HUES64 (cell line): ENCODE measurements at regions not wholly inside any gene's neighbourhood (a gene's known extent, or its start where the extent isn't known, plus 50 kb on each side); places are given as distances from the start of the nearest gene placed in this dataset.

ENCODE experiments used
- H3K27ac ChIP-seq: 2 replicates; pipeline ENCODE4 v1.7.0; 2013; ENCODE audit warnings: low read depth, low read length, inconsistent platforms
- H3K27me3 ChIP-seq: 2 replicates; pipeline ENCODE4 v1.6.1; 2013; ENCODE audit warnings: mild to moderate bottlenecking, low read length; ENCODE audit not compliant: insufficient read depth
- H3K36me3 ChIP-seq: 2 replicates; pipeline ENCODE4 v1.6.1; 2013; ENCODE audit warnings: mild to moderate bottlenecking, low read length; ENCODE audit not compliant: insufficient read depth
- H3K4me1 ChIP-seq: 2 replicates; pipeline ENCODE4 v1.6.1; 2013; ENCODE audit warnings: mild to moderate bottlenecking, low read length, moderate library complexity; ENCODE audit not compliant: insufficient read depth
- H3K4me3 ChIP-seq: 2 replicates; pipeline ENCODE4 v1.5.1; 2013; ENCODE audit warnings: mild to moderate bottlenecking, low read length, moderate library complexity
- H3K9ac ChIP-seq: 2 replicates; pipeline ENCODE4 v1.6.1; 2013; ENCODE audit warnings: mild to moderate bottlenecking, low read depth, low read length
- H3K9me3 ChIP-seq: 2 replicates; pipeline ENCODE4 v1.6.1; 2013; ENCODE audit warnings: low read depth, low read length; ENCODE audit not compliant: insufficient read depth
- WGBS: fragments of 150-250, 120-280 bp; methylation state at CpG from one replicate; pipeline ENCODE4 v1.1.7; 2013; ENCODE audit warnings: missing lambda C conversion rate; 5-methylcytosine and 5-hydroxymethylcytosine counted together

- Histone ChIP-seq H3K27ac (no peak overlapping the region), H3K9ac (no peak overlapping the region), H3K36me3 (no peaks in the 10 kb centered on the region), H3K4me3 (no peak overlapping the region), H3K9me3 (no peaks in the 10 kb centered on the region), H3K27me3 (no peaks in the 10 kb centered on the region), H3K4me1 (no peaks in the 10 kb centered on the region)
- WGBS: 88% methylated on average over 2 of the region's 2 CpGs
These were observed 728.8 kb downstream of the RPS29 start for GRCh38 chr14:48857366-48857765.

GRCh38 chr14:48853159-48853558 is 733.0 kb downstream of the RPS29 start:
- no peaks in the 10 kb centered on the region for H3K4me1 ChIP-seq
- no peak overlapping the region for H3K9ac ChIP-seq
- 92% methylated on average over 4 of the region's 5 CpGs for WGBS
- no peak overlapping the region for H3K27ac ChIP-seq
- H3K36me3 ChIP-seq: no peaks in the 10 kb centered on the region
- H3K4me3 ChIP-seq: no peak overlapping the region
- no peaks in the 10 kb centered on the region for H3K27me3 ChIP-seq
- H3K9me3 ChIP-seq: no peaks in the 10 kb centered on the region

GRCh38 chr14:48849741-48850322 is 736.3 kb downstream of the RPS29 start:
- no peak overlapping the region for H3K27ac ChIP-seq
- H3K27me3 ChIP-seq: no peaks in the 10 kb centered on the region
- no peaks in the 10 kb centered on the region for H3K9me3 ChIP-seq
- H3K36me3 ChIP-seq: no peaks in the 10 kb centered on the region
- no CpG with 5 or more reads among the region's 2 CpGs for WGBS
- H3K4me3 ChIP-seq: no peak overlapping the region
- no peak overlapping the region for H3K9ac ChIP-seq
- H3K4me1 ChIP-seq: no peaks in the 10 kb centered on the region

- H3K27me3 ChIP-seq: no peaks in the 10 kb centered on the region
- no peaks in the 10 kb centered on the region for H3K9me3 ChIP-seq
- no peak overlapping the region for H3K9ac ChIP-seq
- WGBS: 92% methylated on average over 1 of the region's 2 CpGs
- no peak overlapping the region for H3K4me3 ChIP-seq
- H3K4me1 ChIP-seq: no peaks in the 10 kb centered on the region
- no peak overlapping the region for H3K27ac ChIP-seq
- no peaks in the 10 kb centered on the region for H3K36me3 ChIP-seq
These were observed 743.4 kb downstream of the RPS29 start for GRCh38 chr14:48842785-48843184.

- H3K36me3 ChIP-seq: no peaks in the 10 kb centered on the region
- H3K9me3 ChIP-seq: no peaks in the 10 kb centered on the region
- H3K4me1 ChIP-seq: no peaks in the 10 kb centered on the region
- H3K9ac ChIP-seq: no peak overlapping the region
- H3K4me3 ChIP-seq: no peak overlapping the region
- WGBS: 92% methylated on average over 3 of the region's 3 CpGs
- no peak overlapping the region for H3K27ac ChIP-seq
- no peaks in the 10 kb centered on the region for H3K27me3 ChIP-seq
These were observed 760.1 kb downstream of the RPS29 start for GRCh38 chr14:48826058-48826457.

GRCh38 chr14:48814562-48814961 is 771.6 kb downstream of the RPS29 start:
- no peak overlapping the region for H3K4me3 ChIP-seq
- no peaks in the 10 kb centered on the region for H3K9me3 ChIP-seq
- 100% methylated on average over 2 of the region's 2 CpGs for WGBS
- H3K4me1 ChIP-seq: no peaks in the 10 kb centered on the region
- no peak overlapping the region for H3K27ac ChIP-seq
- no peaks in the 10 kb centered on the region for H3K36me3 ChIP-seq
- H3K27me3 ChIP-seq: peaks cover 26% of the 10 kb centered on the region
- no peak overlapping the region for H3K9ac ChIP-seq

- no peak overlapping the region for H3K4me3 ChIP-seq
- no peaks in the 10 kb centered on the region for H3K36me3 ChIP-seq
- H3K4me1 ChIP-seq: peaks cover 6% of the 10 kb centered on the region; the same call in 1 of the 2 replicates
- H3K27me3 ChIP-seq: peaks cover 88% of the 10 kb centered on the region
- H3K27ac ChIP-seq: no peak overlapping the region
- WGBS: 35% methylated on average over 14 of the region's 14 CpGs
- no peaks in the 10 kb centered on the region for H3K9me3 ChIP-seq
- H3K9ac ChIP-seq: no peak overlapping the region
These were observed 780.9 kb downstream of the RPS29 start for GRCh38 chr14:48805315-48805714.

- H3K27me3 ChIP-seq: no peaks in the 10 kb centered on the region
- H3K9me3 ChIP-seq: no peaks in the 10 kb centered on the region
- H3K9ac ChIP-seq: no peak overlapping the region
- 83% methylated on average over 5 of the region's 5 CpGs for WGBS
- no peak overlapping the region for H3K27ac ChIP-seq
- no peaks in the 10 kb centered on the region for H3K36me3 ChIP-seq
- no peak overlapping the region for H3K4me3 ChIP-seq
- H3K4me1 ChIP-seq: no peaks in the 10 kb centered on the region
These were observed 793.7 kb downstream of the RPS29 start for GRCh38 chr14:48792376-48793024.

- Histone ChIP-seq H3K9ac (no peak overlapping the region), H3K4me3 (no peak overlapping the region), H3K27me3 (no peaks in the 10 kb centered on the region), H3K9me3 (no peaks in the 10 kb centered on the region), H3K4me1 (no peaks in the 10 kb centered on the region), H3K27ac (no peak overlapping the region), H3K36me3 (no peaks in the 10 kb centered on the region)
- 89% methylated on average over 2 of the region's 2 CpGs for WGBS
These were observed 797.4 kb downstream of the RPS29 start for GRCh38 chr14:48788771-48789170.

- Histone ChIP-seq H3K9ac (no peak overlapping the region), H3K36me3 (no peaks in the 10 kb centered on the region), H3K27ac (no peak overlapping the region), H3K4me1 (no peaks in the 10 kb centered on the region), H3K27me3 (no peaks in the 10 kb centered on the region), H3K4me3 (no peak overlapping the region), H3K9me3 (no peaks in the 10 kb centered on the region)
- WGBS: 83% methylated on average over 1 of the region's 2 CpGs
These were observed 799.7 kb downstream of the RPS29 start for GRCh38 chr14:48786498-48786897.

- Histone ChIP-seq H3K4me1 (no peaks in the 10 kb centered on the region), H3K27me3 (no peaks in the 10 kb centered on the region), H3K36me3 (no peaks in the 10 kb centered on the region), H3K27ac (no peak overlapping the region), H3K4me3 (no peak overlapping the region), H3K9me3 (peaks cover 9% of the 10 kb centered on the region; the same call in 1 of the 2 replicates), H3K9ac (no peak overlapping the region)
- WGBS: 73% methylated on average over 1 of the region's 1 CpG
These were observed 814.5 kb downstream of the RPS29 start for GRCh38 chr14:48771717-48772116.

GRCh38 chr14:48751293-48751692 is 834.9 kb downstream of the RPS29 start:
- Histone ChIP-seq H3K9me3 (no peaks in the 10 kb centered on the region), H3K27me3 (no peaks in the 10 kb centered on the region), H3K27ac (no peak overlapping the region), H3K9ac (no peak overlapping the region), H3K36me3 (no peaks in the 10 kb centered on the region), H3K4me3 (no peak overlapping the region), H3K4me1 (0 out of 2 replicates have a peak, but pooled peaks cover 3% of the 10 kb centered on the region)
